ENCODE measurements at regions not wholly inside any gene's neighbourhood (a gene's known extent, or its start where the extent isn't known, plus 50 kb on each side); places are given as distances from the start of the nearest gene placed in this dataset.

DNA sequence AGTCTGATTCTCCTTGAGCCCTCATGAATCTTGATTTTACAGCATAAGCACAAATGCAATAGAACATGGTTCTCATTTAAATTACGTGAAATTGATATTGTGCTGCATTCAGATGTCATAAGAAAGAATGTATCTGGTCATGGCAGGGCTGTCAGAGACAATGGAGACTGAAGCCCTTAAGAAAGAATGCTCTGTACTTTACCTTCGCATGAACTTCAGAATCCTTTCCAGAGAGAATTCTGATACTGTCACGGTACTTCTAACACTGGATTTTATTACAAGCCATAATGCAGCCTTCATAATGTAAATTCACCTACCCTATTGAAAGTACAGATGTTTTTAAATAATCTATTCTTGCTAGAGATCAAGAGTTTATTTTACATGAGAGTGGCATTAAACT lies 677.9 kb upstream of the ADGRL3 start:
- no peak for DNase-seq (ENCODE audit: low spot score in 2 of 2, unreplicated experiment in 2 of 2)
- no peaks in the 10 kb centered on the region for H3K9me3 Mint-ChIP-seq
- H3K27ac Mint-ChIP-seq = no peak overlapping the region
- H3K4me3 Mint-ChIP-seq = no peak overlapping the region
- H3K36me3 Mint-ChIP-seq = no peaks in the 10 kb centered on the region
- peaks cover 13% of the 10 kb centered on the region for H3K4me1 Mint-ChIP-seq
- TF ChIP-seq, protein P1, sequence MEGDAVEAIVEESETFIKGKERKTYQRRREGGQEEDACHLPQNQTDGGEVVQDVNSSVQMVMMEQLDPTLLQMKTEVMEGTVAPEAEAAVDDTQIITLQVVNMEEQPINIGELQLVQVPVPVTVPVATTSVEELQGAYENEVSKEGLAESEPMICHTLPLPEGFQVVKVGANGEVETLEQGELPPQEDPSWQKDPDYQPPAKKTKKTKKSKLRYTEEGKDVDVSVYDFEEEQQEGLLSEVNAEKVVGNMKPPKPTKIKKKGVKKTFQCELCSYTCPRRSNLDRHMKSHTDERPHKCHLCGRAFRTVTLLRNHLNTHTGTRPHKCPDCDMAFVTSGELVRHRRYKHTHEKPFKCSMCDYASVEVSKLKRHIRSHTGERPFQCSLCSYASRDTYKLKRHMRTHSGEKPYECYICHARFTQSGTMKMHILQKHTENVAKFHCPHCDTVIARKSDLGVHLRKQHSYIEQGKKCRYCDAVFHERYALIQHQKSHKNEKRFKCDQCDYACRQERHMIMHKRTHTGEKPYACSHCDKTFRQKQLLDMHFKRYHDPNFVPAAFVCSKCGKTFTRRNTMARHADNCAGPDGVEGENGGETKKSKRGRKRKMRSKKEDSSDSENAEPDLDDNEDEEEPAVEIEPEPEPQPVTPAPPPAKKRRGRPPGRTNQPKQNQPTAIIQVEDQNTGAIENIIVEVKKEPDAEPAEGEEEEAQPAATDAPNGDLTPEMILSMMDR (IDR thresholded peaks at IDR 0.05; ENCODE audit: unreplicated experiment) = no peak
- H3K27me3 Mint-ChIP-seq (ENCODE audit: low read depth) = no peaks in the 10 kb centered on the region

DNA sequence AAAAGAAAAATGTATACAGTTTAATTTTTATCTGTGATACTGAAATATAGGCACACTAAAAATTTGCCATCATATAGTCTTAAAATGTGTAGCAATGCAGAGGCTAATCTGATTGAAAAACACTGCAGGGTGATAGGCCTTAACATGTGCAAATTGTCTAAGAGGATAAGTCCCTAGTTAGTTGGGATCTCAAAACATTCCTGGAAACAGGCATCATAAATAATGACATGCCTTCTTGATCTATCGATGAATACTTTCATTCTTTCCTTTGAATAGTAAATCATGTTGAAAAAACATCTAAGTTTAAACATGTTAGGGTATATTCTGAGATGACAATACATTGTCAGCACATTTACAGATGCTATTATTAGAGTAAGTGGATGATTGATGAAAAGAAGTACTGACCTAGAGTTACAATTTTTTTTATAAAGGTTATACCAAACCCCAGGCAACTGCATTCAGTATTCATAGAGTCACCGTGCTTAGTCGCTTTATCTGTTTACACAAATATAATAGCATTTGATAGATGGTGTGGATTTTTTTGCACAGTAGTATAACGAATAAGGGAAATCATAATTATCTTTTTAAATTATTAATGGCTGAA lies 668.2 kb upstream of the ADGRL3 start:
- H3K27ac Mint-ChIP-seq = no peak overlapping the region
- H3K9me3 Mint-ChIP-seq = no peaks in the 10 kb centered on the region
- no peak overlapping the region for H3K4me3 Mint-ChIP-seq
- H3K4me1 Mint-ChIP-seq = peaks cover 2% of the 10 kb centered on the region
- TF ChIP-seq, protein P1 (IDR thresholded peaks at IDR 0.05; ENCODE audit: unreplicated experiment) = no peak
- no peak for DNase-seq (ENCODE audit: low spot score in 2 of 2, unreplicated experiment in 2 of 2)
- H3K27me3 Mint-ChIP-seq (ENCODE audit: low read depth) = no peaks in the 10 kb centered on the region
- H3K36me3 Mint-ChIP-seq = no peaks in the 10 kb centered on the region

DNA sequence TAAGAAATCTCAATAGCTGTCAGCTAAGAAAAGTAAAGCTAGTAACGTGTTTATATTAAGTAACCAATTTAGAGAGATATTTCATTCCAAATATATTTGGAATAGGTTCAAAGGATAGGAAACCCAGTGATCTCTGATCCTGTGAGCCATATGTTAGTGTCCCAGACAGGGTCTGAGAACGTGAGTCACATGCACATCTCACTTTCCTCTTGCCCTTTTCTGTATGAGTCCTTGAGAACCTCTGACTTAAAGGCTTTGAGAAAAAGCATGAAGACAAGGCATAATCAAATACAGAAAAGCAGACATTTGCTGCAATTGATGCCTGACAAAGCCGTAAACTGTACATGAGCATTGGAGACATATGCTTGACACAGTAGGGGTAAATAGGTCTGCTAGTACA lies 655.1 kb upstream of the ADGRL3 start:
- Mint-ChIP-seq H3K4me1 (no peaks in the 10 kb centered on the region), H3K27ac (no peak overlapping the region), H3K9me3 (peaks cover 25% of the 10 kb centered on the region), H3K36me3 (no peaks in the 10 kb centered on the region), H3K4me3 (no peak overlapping the region), H3K27me3 (ENCODE audit: low read depth) (no peaks in the 10 kb centered on the region)
- no peak for DNase-seq (ENCODE audit: low spot score in 2 of 2, unreplicated experiment in 2 of 2)
- TF ChIP-seq, protein P1 (IDR thresholded peaks at IDR 0.05; ENCODE audit: unreplicated experiment) = no peak

DNA sequence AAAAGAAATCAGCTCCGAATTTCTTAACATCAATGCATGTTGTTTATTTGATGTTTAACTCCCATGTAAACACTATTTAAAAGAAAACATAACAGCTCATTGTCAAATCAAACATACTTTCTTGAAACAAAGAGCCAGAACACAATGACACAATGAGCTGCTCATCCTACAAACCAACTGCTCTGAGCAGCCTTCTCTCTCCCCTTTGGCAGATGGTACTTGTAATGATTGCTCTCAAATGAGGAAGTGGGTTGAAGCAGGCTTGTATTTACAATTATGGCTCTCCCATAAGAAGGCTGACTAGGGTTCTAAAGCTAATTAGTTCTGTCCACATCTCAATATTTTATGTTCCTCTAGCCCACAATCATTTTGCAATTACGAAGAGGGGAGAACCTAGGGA lies 637.8 kb upstream of the ADGRL3 start:
- H3K4me1 Mint-ChIP-seq = no peaks in the 10 kb centered on the region
- H3K4me3 Mint-ChIP-seq = no peak overlapping the region
- TF ChIP-seq, protein P1 (IDR thresholded peaks at IDR 0.05; ENCODE audit: unreplicated experiment) = no peak

DNA sequence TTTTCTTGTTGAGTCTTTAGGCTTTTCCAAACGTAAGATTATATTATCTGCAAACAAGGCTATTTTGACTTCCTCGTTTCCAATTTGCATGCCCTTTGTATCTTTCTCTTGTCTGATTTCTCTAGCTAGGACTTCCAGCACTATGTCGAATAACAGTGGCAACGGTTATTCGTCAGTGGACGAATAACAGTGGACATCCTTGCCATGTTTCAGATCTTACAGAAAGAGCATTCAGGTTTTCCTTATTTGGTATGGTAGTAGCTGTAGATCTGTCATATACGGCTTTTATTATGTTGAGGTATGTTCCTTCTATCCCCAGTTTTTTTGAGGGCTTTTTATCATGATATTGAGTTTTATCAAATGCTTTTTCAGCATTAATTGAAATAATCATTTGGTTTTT lies 634.6 kb upstream of the ADGRL3 start:
- no peak overlapping the region for H3K27ac Mint-ChIP-seq
- no peaks in the 10 kb centered on the region for H3K4me1 Mint-ChIP-seq
- H3K4me3 Mint-ChIP-seq = no peak overlapping the region
- H3K9me3 Mint-ChIP-seq = peaks cover 38% of the 10 kb centered on the region
- no peak for DNase-seq (ENCODE audit: low spot score in 2 of 2, unreplicated experiment in 2 of 2)
- TF ChIP-seq, protein P1 (IDR thresholded peaks at IDR 0.05; ENCODE audit: unreplicated experiment) = no peak
- no peaks in the 10 kb centered on the region for H3K36me3 Mint-ChIP-seq
- H3K27me3 Mint-ChIP-seq (ENCODE audit: low read depth) = no peaks in the 10 kb centered on the region

More for the DNA sequence above, 637.8 kb upstream of the ADGRL3 start:
- Mint-ChIP-seq H3K9me3 (peaks cover 17% of the 10 kb centered on the region), H3K36me3 (no peaks in the 10 kb centered on the region), H3K27me3 (ENCODE audit: low read depth) (no peaks in the 10 kb centered on the region), H3K27ac (no peak overlapping the region)
- DNase-seq (ENCODE audit: low spot score in 2 of 2, unreplicated experiment in 2 of 2) = no peak

DNA sequence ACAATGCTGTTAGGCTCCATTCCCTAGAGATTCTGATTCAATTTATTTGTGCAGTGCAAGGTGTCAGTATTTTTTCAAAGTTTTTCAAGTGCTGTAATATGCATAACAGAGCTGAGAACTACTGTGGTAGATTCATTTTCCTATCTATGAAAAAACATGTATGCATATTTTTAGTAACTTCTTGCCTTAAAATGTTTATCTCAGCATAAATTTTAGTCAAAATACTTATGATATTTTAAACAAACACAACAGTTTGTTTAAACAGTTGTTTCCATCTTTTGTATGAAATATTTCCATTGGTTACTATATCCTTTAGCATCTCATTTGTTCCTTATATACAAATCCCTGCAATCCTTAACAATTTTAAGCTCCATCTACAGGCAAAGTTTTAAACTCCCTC lies 624.8 kb upstream of the ADGRL3 start:
- no peak overlapping the region for H3K27ac Mint-ChIP-seq
- no peak for DNase-seq (ENCODE audit: low spot score in 2 of 2, unreplicated experiment in 2 of 2)
- H3K9me3 Mint-ChIP-seq = peaks cover 25% of the 10 kb centered on the region

More for the DNA sequence above, 624.8 kb upstream of the ADGRL3 start:
- TF ChIP-seq, protein P1 (IDR thresholded peaks at IDR 0.05; ENCODE audit: unreplicated experiment) = no peak
- H3K27me3 Mint-ChIP-seq (ENCODE audit: low read depth) = no peaks in the 10 kb centered on the region
- peaks cover 4% of the 10 kb centered on the region for H3K4me1 Mint-ChIP-seq
- H3K36me3 Mint-ChIP-seq = no peaks in the 10 kb centered on the region
- H3K4me3 Mint-ChIP-seq = no peak overlapping the region

All from mesothelial cell of epicardium (in vitro differentiated cells).